H9 (cell line): ENCODE measurements at regions not wholly inside any gene's neighbourhood (a gene's known extent, or its start where the extent isn't known, plus 50 kb on each side); places are given as distances from the start of the nearest gene placed in this dataset.

Source experiments
- DNase-seq: peaks from one replicate; pipeline ENCODE4 v3.0.0-alpha.2; 2017
- H2AFZ ChIP-seq: one replicate; pipeline ENCODE4 v1.6.1; 2013; ENCODE audit warnings: mild to moderate bottlenecking, low read length, control low read depth, moderate library complexity
- H2AK5ac ChIP-seq: 2 replicates; pipeline ENCODE4 v1.6.1; 2013; ENCODE audit warnings: low read length, control low read depth, mixed read lengths; ENCODE audit not compliant: insufficient read length
- H2BK120ac ChIP-seq: one replicate; pipeline ENCODE4 v1.6.1; 2013; ENCODE audit warnings: low read depth, mild to moderate bottlenecking, low read length, control low read depth, inconsistent platforms; ENCODE audit not compliant: poor library complexity, severe bottlenecking
- H2BK12ac ChIP-seq: 2 replicates; pipeline ENCODE4 v1.6.1; 2013; ENCODE audit warnings: low read length, control low read depth, mixed read lengths, low read depth; ENCODE audit not compliant: insufficient read length
- H2BK15ac ChIP-seq: 2 replicates; pipeline ENCODE4 v1.6.1; 2013; ENCODE audit warnings: low read depth, low read length, control low read depth
- H2BK20ac ChIP-seq: one replicate; pipeline ENCODE4 v1.6.1; 2013; ENCODE audit warnings: low read depth, mild to moderate bottlenecking, low read length, control low read depth, inconsistent platforms; ENCODE audit not compliant: poor library complexity, severe bottlenecking
- H2BK5ac ChIP-seq: 2 replicates; pipeline ENCODE4 v1.6.1; 2013; ENCODE audit warnings: low read length, control low read depth, mixed read lengths; ENCODE audit not compliant: insufficient read length
- H3K14ac ChIP-seq: 2 replicates; pipeline ENCODE4 v1.6.1; 2013; ENCODE audit warnings: low read length, control low read depth; ENCODE audit not compliant: insufficient read depth
- H3K18ac ChIP-seq: 2 replicates; pipeline ENCODE4 v1.6.1; 2013; ENCODE audit warnings: low read depth, mild to moderate bottlenecking, mixed read lengths, low read length, control low read depth; ENCODE audit not compliant: insufficient read length
- H3K23ac ChIP-seq: 2 replicates; pipeline ENCODE4 v1.6.1; 2013; ENCODE audit warnings: low read length, control low read depth, mixed read lengths, low read depth; ENCODE audit not compliant: insufficient read length
- H3K23me2 ChIP-seq: 2 replicates; pipeline ENCODE4 v1.6.1; 2013; ENCODE audit warnings: low read depth, mild to moderate bottlenecking, mixed read lengths, low read length, control low read depth; ENCODE audit not compliant: insufficient read length, poor library complexity, severe bottlenecking
- H3K27ac ChIP-seq: 2 replicates; pipeline ENCODE4 v1.5.1; 2013; ENCODE audit warnings: low read length, control low read depth, mixed read lengths, low read depth; ENCODE audit not compliant: insufficient read length
- H3K27me3 ChIP-seq: 2 replicates; pipeline ENCODE4 v1.6.1; 2013; ENCODE audit warnings: low read length, control low read depth, inconsistent platforms; ENCODE audit not compliant: insufficient read depth
- H3K4ac ChIP-seq: 2 replicates; pipeline ENCODE4 v1.6.1; 2013; ENCODE audit warnings: low read depth, mild to moderate bottlenecking, control low read depth, inconsistent platforms, low read length, moderate library complexity
- H3K4me1 ChIP-seq: 2 replicates; pipeline ENCODE4 v1.6.1; 2013; ENCODE audit warnings: low read length, control low read depth, inconsistent platforms; ENCODE audit not compliant: insufficient read depth
- H3K4me2 ChIP-seq: 2 replicates; pipeline ENCODE4 v1.6.1; 2013; ENCODE audit warnings: low read length, control low read depth, mixed read lengths; ENCODE audit not compliant: insufficient read length, insufficient read depth
- H3K56ac ChIP-seq: 2 replicates; pipeline ENCODE4 v1.6.1; 2013; ENCODE audit warnings: low read depth, mild to moderate bottlenecking, mixed read lengths, low read length, control low read depth; ENCODE audit not compliant: insufficient read length
- H3K79me1 ChIP-seq: 2 replicates; pipeline ENCODE4 v1.6.1; 2013; ENCODE audit warnings: low read depth, mild to moderate bottlenecking, moderate library complexity, low read length, control low read depth, inconsistent platforms; ENCODE audit not compliant: insufficient read depth, poor library complexity, severe bottlenecking
- H3K79me2 ChIP-seq: 2 replicates; pipeline ENCODE4 v1.6.1; 2013; ENCODE audit warnings: low read length, control low read depth, inconsistent platforms; ENCODE audit not compliant: insufficient read depth
- H3K9ac ChIP-seq: 2 replicates; pipeline ENCODE4 v1.6.1; 2013; ENCODE audit warnings: low read length, control low read depth, mixed read lengths; ENCODE audit not compliant: insufficient read length; ENCODE audit errors: extremely low read depth
- H3K9me3 ChIP-seq: one replicate; pipeline ENCODE4 v1.6.1; 2013; ENCODE audit warnings: low read depth, low read length, inconsistent platforms; ENCODE audit not compliant: control insufficient read depth
- H3T11ph ChIP-seq: one replicate; pipeline ENCODE4 v1.6.1; 2013; ENCODE audit warnings: mild to moderate bottlenecking, low read length, control low read depth, inconsistent platforms
- H4K20me1 ChIP-seq: one replicate; pipeline ENCODE4 v1.6.1; 2013; ENCODE audit not compliant: control insufficient read depth, insufficient read length, insufficient read depth
- H4K5ac ChIP-seq: 2 replicates; pipeline ENCODE4 v1.6.1; 2013; ENCODE audit warnings: low read depth, mild to moderate bottlenecking, mixed read lengths, low read length, control low read depth; ENCODE audit not compliant: insufficient read length
- H4K8ac ChIP-seq: replicated peaks from 2 replicates; pipeline ENCODE4 v1.6.1; 2013; ENCODE audit warnings: low read length, control low read depth, mixed read lengths, low read depth; ENCODE audit not compliant: insufficient read length
- H4K91ac ChIP-seq: 2 replicates; pipeline ENCODE4 v1.6.1; 2013; ENCODE audit warnings: low read depth, mild to moderate bottlenecking, moderate library complexity, mixed read lengths, low read length, control low read depth; ENCODE audit not compliant: insufficient read length
- H3K27ac Mint-ChIP-seq, 3 experiments: 2 replicates in 2 of 3; 3 replicates in 1 of 3; pipeline ENCODE4 v1.8.0; 2020 to 2021; ENCODE audit warnings: mixed read lengths in 3 of 3, mild to moderate bottlenecking in 1 of 3, moderate library complexity in 1 of 3
- H3K27me3 Mint-ChIP-seq: 2 replicates; pipeline ENCODE4 v1.8.0; 2021; ENCODE audit warnings: low read depth, mild to moderate bottlenecking, moderate library complexity, mixed read lengths
- H3K36me3 Mint-ChIP-seq, 3 experiments: 2 replicates in 2 of 3; 3 replicates in 1 of 3; pipeline ENCODE4 v1.8.0; 2020 to 2021; ENCODE audit warnings: low read depth in 3 of 3, mixed read lengths in 3 of 3; ENCODE audit not compliant: insufficient read depth in 1 of 3
- H3K4me1 Mint-ChIP-seq, 2 experiments: 2 replicates each; pipeline ENCODE4 v1.8.0; 2020; ENCODE audit warnings: mixed read lengths in 2 of 2
- H3K4me3 Mint-ChIP-seq, 2 experiments: 2 replicates in 1 of 2; 3 replicates in 1 of 2; pipeline ENCODE4 v1.8.0; 2020 to 2021; ENCODE audit warnings: mild to moderate bottlenecking in 2 of 2, mixed read lengths in 2 of 2, moderate library complexity in 1 of 2
- H3K9me3 Mint-ChIP-seq, 2 experiments: 2 replicates in 1 of 2; 3 replicates in 1 of 2; pipeline ENCODE4 v1.8.0; 2020; ENCODE audit warnings: mild to moderate bottlenecking in 2 of 2, mixed read lengths in 2 of 2, moderate library complexity in 1 of 2
- WGBS: extraction: QIAGEN DNeasy Blood & Tissue Kit; methylation state at CpG from one replicate; pipeline ENCODE4 v1.1.7; 2013; ENCODE audit warnings: missing lambda C conversion rate, low lambda C conversion rate, mixed read lengths; ENCODE audit not compliant: insufficient read length; ENCODE audit errors: extremely low coverage; 5-methylcytosine and 5-hydroxymethylcytosine counted together
- TF ChIP-seq, protein P1 (sequence below): fragments of 200-600 bp; sonication (generic); conservative IDR thresholded peaks from 3 replicates; pipeline ENCODE4 v1.8.0; 2021; ENCODE audit warnings: antibody characterized with exemption, mild to moderate bottlenecking

GRCh38 chr13:85373322-85373721 lies 425.9 kb downstream of the SLITRK6 start:
- H4K8ac ChIP-seq: no peak overlapping the region
- H2BK12ac ChIP-seq: no peak overlapping the region
- no peak overlapping the region for H2BK15ac ChIP-seq
- no CpG with 5 or more reads among the region's 3 CpGs for WGBS
- no peak overlapping the region for H3K18ac ChIP-seq
- no peak overlapping the region for H3K27ac ChIP-seq
- no peak overlapping the region for H4K91ac ChIP-seq
- Mint-ChIP-seq H3K9me3 (no peaks in the 10 kb centered on the region), H3K27ac (no peak overlapping the region), H3K4me1 (no peaks in the 10 kb centered on the region), H3K27me3 (no peaks in the 10 kb centered on the region), H3K36me3 (no peaks in the 10 kb centered on the region), H3K4me3 (no peak overlapping the region)
- H2BK120ac ChIP-seq: no peak overlapping the region
- H3K79me1 ChIP-seq: no peaks in the 10 kb centered on the region
- H3K4ac ChIP-seq: no peak overlapping the region
- DNase-seq: no peak
- H4K20me1 ChIP-seq: no peaks in the 10 kb centered on the region
- H2BK20ac ChIP-seq: no peak overlapping the region
- H2AFZ ChIP-seq: no peak overlapping the region
- H3K27me3 ChIP-seq: no peaks in the 10 kb centered on the region
- no peaks in the 10 kb centered on the region for H3K23me2 ChIP-seq
- H3K23ac ChIP-seq: no peak overlapping the region
- no peak overlapping the region for H3K9ac ChIP-seq
- no peak overlapping the region for H2AK5ac ChIP-seq
- no peak overlapping the region for H3K4me2 ChIP-seq
- H3K79me2 ChIP-seq: no peaks in the 10 kb centered on the region
- no peaks in the 10 kb centered on the region for H3K9me3 ChIP-seq
- H3K56ac ChIP-seq: no peak overlapping the region
- TF ChIP-seq, protein P1, sequence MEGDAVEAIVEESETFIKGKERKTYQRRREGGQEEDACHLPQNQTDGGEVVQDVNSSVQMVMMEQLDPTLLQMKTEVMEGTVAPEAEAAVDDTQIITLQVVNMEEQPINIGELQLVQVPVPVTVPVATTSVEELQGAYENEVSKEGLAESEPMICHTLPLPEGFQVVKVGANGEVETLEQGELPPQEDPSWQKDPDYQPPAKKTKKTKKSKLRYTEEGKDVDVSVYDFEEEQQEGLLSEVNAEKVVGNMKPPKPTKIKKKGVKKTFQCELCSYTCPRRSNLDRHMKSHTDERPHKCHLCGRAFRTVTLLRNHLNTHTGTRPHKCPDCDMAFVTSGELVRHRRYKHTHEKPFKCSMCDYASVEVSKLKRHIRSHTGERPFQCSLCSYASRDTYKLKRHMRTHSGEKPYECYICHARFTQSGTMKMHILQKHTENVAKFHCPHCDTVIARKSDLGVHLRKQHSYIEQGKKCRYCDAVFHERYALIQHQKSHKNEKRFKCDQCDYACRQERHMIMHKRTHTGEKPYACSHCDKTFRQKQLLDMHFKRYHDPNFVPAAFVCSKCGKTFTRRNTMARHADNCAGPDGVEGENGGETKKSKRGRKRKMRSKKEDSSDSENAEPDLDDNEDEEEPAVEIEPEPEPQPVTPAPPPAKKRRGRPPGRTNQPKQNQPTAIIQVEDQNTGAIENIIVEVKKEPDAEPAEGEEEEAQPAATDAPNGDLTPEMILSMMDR: no peak
- H2BK5ac ChIP-seq: no peak overlapping the region
- no peaks in the 10 kb centered on the region for H3K4me1 ChIP-seq
- H3T11ph ChIP-seq: no peak overlapping the region
- no peak overlapping the region for H3K14ac ChIP-seq
- H4K5ac ChIP-seq: no peak overlapping the region
